SK-N-SH treated with all-trans-retinoic acid at 6 μM for 48 hours (cell line): ENCODE measurements at regions not wholly inside any gene's neighbourhood (a gene's known extent, or its start where the extent isn't known, plus 50 kb on each side); places are given as distances from the start of the nearest gene placed in this dataset.

Experiments
- ATAC-seq: fragments of 200-7000 bp; cut with Tn5 transposase; 3 replicates; pipeline ENCODE4 v1.9.1; 2020; ENCODE audit warnings: mild to moderate bottlenecking, moderate library complexity
- ARNTL ChIP-seq: fragments of 450-650 bp; formaldehyde crosslinking; IDR thresholded peaks from 2 replicates; pipeline ENCODE4 v1.5.0; 2020; ENCODE audit warnings: low read depth, mild to moderate bottlenecking, moderate library complexity, borderline replicate concordance
- BACH2 ChIP-seq: fragments of 250-450 bp; sonication (Bioruptor Pico); IDR thresholded peaks from 2 replicates; pipeline ENCODE4 v1.9.0; 2021; ENCODE audit warnings: mild to moderate bottlenecking, borderline replicate concordance
- CSDC2 ChIP-seq: fragments of 250-450 bp; sonication (Bioruptor Pico); IDR thresholded peaks from 2 replicates; pipeline ENCODE4 v1.5.0; 2020; ENCODE audit warnings: mild to moderate bottlenecking, moderate library complexity
- CSRNP3 ChIP-seq: fragments of 250-450 bp; sonication (Bioruptor Pico); IDR thresholded peaks from 2 replicates; pipeline ENCODE4 v1.5.1; 2021; ENCODE audit warnings: mild to moderate bottlenecking, moderate library complexity
- ESRRG ChIP-seq: fragments of 250-450 bp; sonication (Bioruptor Pico); IDR thresholded peaks from 2 replicates; pipeline ENCODE4 v1.6.1; 2021; ENCODE audit warnings: mild to moderate bottlenecking
- GLIS3 ChIP-seq: fragments of 250-450 bp; sonication (Bioruptor Pico); IDR thresholded peaks from 2 replicates; pipeline ENCODE4 v1.5.0; 2020; ENCODE audit warnings: mild to moderate bottlenecking, moderate library complexity
- ISL1 ChIP-seq: fragments of 250-450 bp; sonication (Bioruptor Pico); IDR thresholded peaks from 2 replicates; pipeline ENCODE4 v2.1.2; 2022; ENCODE audit warnings: mild to moderate bottlenecking, moderate library complexity
- OSR1 ChIP-seq: fragments of 250-450 bp; sonication (Bioruptor Pico); IDR thresholded peaks from 2 replicates; pipeline ENCODE4 v1.8.0; 2022; ENCODE audit warnings: moderate library complexity, mild to moderate bottlenecking, inconsistent platforms
- PATZ1 ChIP-seq: fragments of 250-450 bp; sonication (Bioruptor Pico); IDR thresholded peaks from 2 replicates; pipeline ENCODE4 v1.8.0; 2020; ENCODE audit warnings: mild to moderate bottlenecking, moderate library complexity, borderline replicate concordance
- POU6F1 ChIP-seq: fragments of 250-450 bp; sonication (Bioruptor Pico); IDR thresholded peaks from 2 replicates; pipeline ENCODE4 v1.8.0; 2021; ENCODE audit warnings: low read depth, mild to moderate bottlenecking, moderate library complexity, borderline replicate concordance
- PPARA ChIP-seq: fragments of 250-450 bp; sonication (Bioruptor Pico); IDR thresholded peaks from 2 replicates; pipeline ENCODE4 v1.5.0; 2020; ENCODE audit warnings: mild to moderate bottlenecking, borderline replicate concordance
- TCF4 ChIP-seq: fragments of 250-450 bp; sonication (Bioruptor Pico); IDR thresholded peaks from 2 replicates; pipeline ENCODE4 v1.8.0; 2021; ENCODE audit warnings: mild to moderate bottlenecking, moderate library complexity, borderline replicate concordance
- TOX ChIP-seq: fragments of 250-450 bp; sonication (Bioruptor Pico); IDR thresholded peaks from 2 replicates; pipeline ENCODE4 v1.8.0; 2021; ENCODE audit warnings: mild to moderate bottlenecking, moderate library complexity, borderline replicate concordance
- TSHZ2 ChIP-seq: fragments of 250-450 bp; sonication (Bioruptor Pico); IDR thresholded peaks from 2 replicates; pipeline ENCODE4 v1.5.0; 2020; ENCODE audit warnings: mild to moderate bottlenecking, moderate library complexity
- ZC3H10 ChIP-seq: fragments of 250-450 bp; sonication (Bioruptor Pico); IDR thresholded peaks from 2 replicates; pipeline ENCODE4 v1.5.1; 2021; ENCODE audit warnings: mild to moderate bottlenecking, moderate library complexity
- ZFP3 ChIP-seq: fragments of 250-450 bp; sonication (Bioruptor Pico); IDR thresholded peaks from 2 replicates; pipeline ENCODE4 v1.5.0; 2020; ENCODE audit warnings: mild to moderate bottlenecking, moderate library complexity
- ZFP30 ChIP-seq: fragments of 450-650 bp; formaldehyde crosslinking; IDR thresholded peaks from 2 replicates; pipeline ENCODE4 v1.5.0; 2022; ENCODE audit warnings: mild to moderate bottlenecking, moderate library complexity
- ZNF565 ChIP-seq: fragments of 450-650 bp; formaldehyde crosslinking; conservative IDR thresholded peaks from 2 replicates; pipeline ENCODE4 v1.5.0; 2020; ENCODE audit warnings: low read depth, mild to moderate bottlenecking, moderate library complexity
- ZNF70 ChIP-seq: fragments of 450-650 bp; formaldehyde crosslinking; IDR thresholded peaks from 2 replicates; pipeline ENCODE4 v1.5.0; 2020; ENCODE audit warnings: mild to moderate bottlenecking, moderate library complexity
- ZNF8 ChIP-seq: fragments of 450-650 bp; formaldehyde crosslinking; IDR thresholded peaks from 2 replicates; pipeline ENCODE4 v1.5.0; 2020; ENCODE audit warnings: mild to moderate bottlenecking, moderate library complexity
- TF ChIP-seq, protein P1 (sequence below): fragments of 250-450 bp; sonication (Bioruptor Pico); IDR thresholded peaks from 2 replicates; pipeline ENCODE4 v1.5.1; 2020; ENCODE audit warnings: low read depth, mild to moderate bottlenecking, moderate library complexity

DNA sequence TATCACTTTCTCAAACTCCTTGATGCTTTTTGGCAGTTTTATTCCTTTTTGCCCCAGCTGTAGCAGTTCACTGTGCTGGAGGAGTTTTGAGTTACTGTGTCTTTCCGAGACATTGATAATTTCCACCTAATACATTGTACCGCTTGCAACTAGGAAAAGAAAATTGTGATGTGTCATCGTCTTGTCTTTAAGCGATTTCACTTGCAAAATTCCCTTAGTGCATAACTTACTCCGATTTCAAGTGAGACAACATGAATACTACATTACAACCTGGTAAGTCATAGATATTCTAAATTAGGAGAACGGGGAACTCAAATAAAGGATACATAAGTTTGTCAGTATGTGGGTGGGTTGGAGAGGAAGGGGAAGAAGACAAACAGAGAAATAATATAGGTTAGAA lies 340.5 kb upstream of the KYNU start:
- TF ChIP-seq ZFP3 (CRISPR knock-in tag): no peak
- TF ChIP-seq GLIS3 (CRISPR knock-in tag): no peak
- no peak for TF ChIP-seq ZNF70
- no peak for TF ChIP-seq ESRRG (CRISPR knock-in tag)
- TF ChIP-seq ISL1 (CRISPR knock-in tag): no peak
- TF ChIP-seq ZNF565 (CRISPR knock-in tag): no peak
- TF ChIP-seq PATZ1 (CRISPR knock-in tag): no peak
- no peak for ATAC-seq

DNA sequence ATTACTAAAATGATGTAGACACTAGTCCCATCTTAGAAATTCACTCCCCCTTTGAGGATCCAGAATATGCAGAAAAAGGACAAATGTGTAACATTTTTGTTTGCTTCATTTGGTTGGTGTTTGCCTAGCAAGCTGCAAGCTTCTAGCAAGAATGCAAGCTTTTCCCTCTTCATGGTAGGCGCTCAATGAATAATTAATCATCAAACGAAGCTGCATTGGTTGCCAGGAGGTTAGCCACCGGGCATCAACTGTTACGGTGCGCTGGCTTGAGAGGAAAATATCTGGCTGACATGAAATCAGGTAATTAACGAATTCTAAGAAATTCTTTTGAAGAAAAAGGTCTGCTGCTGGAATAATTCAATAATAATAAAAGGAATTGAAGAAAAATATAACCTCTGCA lies 341.0 kb upstream of the KYNU start:
- ATAC-seq: no peak
- TF ChIP-seq, protein P1, sequence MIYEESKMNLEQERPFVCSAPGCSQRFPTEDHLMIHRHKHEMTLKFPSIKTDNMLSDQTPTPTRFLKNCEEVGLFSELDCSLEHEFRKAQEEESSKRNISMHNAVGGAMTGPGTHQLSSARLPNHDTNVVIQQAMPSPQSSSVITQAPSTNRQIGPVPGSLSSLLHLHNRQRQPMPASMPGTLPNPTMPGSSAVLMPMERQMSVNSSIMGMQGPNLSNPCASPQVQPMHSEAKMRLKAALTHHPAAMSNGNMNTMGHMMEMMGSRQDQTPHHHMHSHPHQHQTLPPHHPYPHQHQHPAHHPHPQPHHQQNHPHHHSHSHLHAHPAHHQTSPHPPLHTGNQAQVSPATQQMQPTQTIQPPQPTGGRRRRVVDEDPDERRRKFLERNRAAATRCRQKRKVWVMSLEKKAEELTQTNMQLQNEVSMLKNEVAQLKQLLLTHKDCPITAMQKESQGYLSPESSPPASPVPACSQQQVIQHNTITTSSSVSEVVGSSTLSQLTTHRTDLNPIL (CRISPR knock-in tag): no peak
- TF ChIP-seq CSDC2 (CRISPR knock-in tag) (no peak), ISL1 (CRISPR knock-in tag) (no peak), PPARA (CRISPR knock-in tag) (no peak), BACH2 (CRISPR knock-in tag) (no peak), OSR1 (CRISPR knock-in tag) (no peak), CSRNP3 (CRISPR knock-in tag) (no peak), ZC3H10 (no peak), GLIS3 (CRISPR knock-in tag) (no peak), ESRRG (CRISPR knock-in tag) (no peak), ZNF8 (CRISPR knock-in tag) (no peak), ZNF70 (no peak), POU6F1 (CRISPR knock-in tag) (no peak), TCF4 (CRISPR knock-in tag) (no peak), ARNTL (CRISPR knock-in tag) (no peak)

- no peak for ATAC-seq
- TF ChIP-seq GLIS3 (CRISPR knock-in tag) (no peak), BACH2 (CRISPR knock-in tag) (no peak), TOX (CRISPR knock-in tag) (no peak)
Observed at GRCh38 chr2:142535311-142535710, 342.2 kb upstream of the KYNU start.

GRCh38 chr2:142533177-142533576 lies 344.3 kb upstream of the KYNU start:
- TF ChIP-seq TCF4 (CRISPR knock-in tag) (no peak), ZNF565 (CRISPR knock-in tag) (no peak), ZFP30 (CRISPR knock-in tag) (no peak), BACH2 (CRISPR knock-in tag) (no peak), ZC3H10 (no peak), ISL1 (CRISPR knock-in tag) (no peak)

DNA sequence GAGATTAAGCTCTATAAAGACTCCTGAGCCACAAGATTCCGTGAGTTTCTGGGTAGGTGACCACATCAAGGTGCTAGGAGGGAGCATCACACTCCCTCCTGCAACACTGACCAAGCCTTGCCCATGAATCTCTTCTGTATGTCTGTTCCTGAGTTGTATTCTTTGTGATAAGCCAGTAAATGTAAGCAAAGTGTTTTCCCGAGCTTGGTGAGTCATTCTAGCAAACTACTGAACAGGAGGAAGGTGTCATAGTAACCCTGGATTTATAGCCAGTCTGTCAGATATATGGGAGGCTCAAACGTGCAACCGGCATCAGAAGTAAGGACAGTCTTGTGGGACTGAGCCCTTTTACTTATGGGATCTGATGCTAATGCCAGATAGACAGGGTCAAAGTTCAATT lies 346.1 kb upstream of the KYNU start:
- ATAC-seq: no peak
- TF ChIP-seq ZC3H10 (no peak), ZNF8 (CRISPR knock-in tag) (no peak), GLIS3 (CRISPR knock-in tag) (no peak), TSHZ2 (CRISPR knock-in tag) (no peak), TOX (CRISPR knock-in tag) (no peak), CSRNP3 (CRISPR knock-in tag) (no peak), BACH2 (CRISPR knock-in tag) (no peak), TCF4 (CRISPR knock-in tag) (no peak), ESRRG (CRISPR knock-in tag) (no peak), ZFP30 (CRISPR knock-in tag) (no peak), CSDC2 (CRISPR knock-in tag) (no peak), ARNTL (CRISPR knock-in tag) (no peak)
- TF ChIP-seq, protein P1 (CRISPR knock-in tag): no peak

More at GRCh38 chr2:142533177-142533576, 344.3 kb upstream of the KYNU start:
- no peak for ATAC-seq
